ENCODE measurements at regions not wholly inside any gene's neighbourhood (a gene's known extent, or its start where the extent isn't known, plus 50 kb on each side); places are given as distances from the start of the nearest gene placed in this dataset.

DNA sequence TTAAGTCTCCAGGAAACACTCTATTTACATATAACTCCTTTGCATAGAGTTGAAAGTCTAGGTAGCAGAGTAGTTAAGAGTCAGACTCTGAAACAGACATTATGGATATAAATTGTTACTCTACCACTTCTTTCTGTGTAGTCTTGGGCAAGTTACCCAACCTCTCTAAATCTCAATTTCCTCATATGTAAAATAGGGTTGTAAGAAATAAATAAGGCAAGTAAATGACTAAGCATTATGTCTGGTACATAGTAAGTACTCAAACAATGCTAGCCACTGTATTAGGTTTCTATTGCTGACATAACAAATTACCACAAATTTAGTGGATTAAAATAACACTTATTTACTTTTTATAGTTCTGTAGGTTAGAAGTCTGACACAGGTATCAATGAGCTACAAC, 394.1 kb downstream of the PRDM5 start:
- Histone ChIP-seq H3K27ac (ENCODE audit: low read depth, low read length) (no peak overlapping the region), H3K27me3 (ENCODE audit: insufficient read depth, low read length) (no peaks in the 10 kb centered on the region), H3K36me3 (ENCODE audit: insufficient read depth, low read length) (no peaks in the 10 kb centered on the region), H3K79me2 (ENCODE audit: control insufficient read depth, insufficient read depth, low read length, unreplicated experiment) (no peaks in the 10 kb centered on the region), H2AFZ (ENCODE audit: low read length, unreplicated experiment) (no peak overlapping the region), H3K4me1 (ENCODE audit: control insufficient read depth, insufficient read depth, low read length, unreplicated experiment) (no peaks in the 10 kb centered on the region), H3K4me3 (ENCODE audit: low read depth, low read length) (no peak overlapping the region)

GRCh38 chr4:120526033-120526432, 396.5 kb downstream of the PRDM5 start:
- H3K27ac ChIP-seq (ENCODE audit: low read depth, low read length) = no peak overlapping the region
- no peak overlapping the region for H2AFZ ChIP-seq (ENCODE audit: low read length, unreplicated experiment)
- H3K4me3 ChIP-seq (ENCODE audit: low read depth, low read length) = no peak overlapping the region
- H3K79me2 ChIP-seq (ENCODE audit: control insufficient read depth, insufficient read depth, low read length, unreplicated experiment) = no peaks in the 10 kb centered on the region
- H3K36me3 ChIP-seq (ENCODE audit: insufficient read depth, low read length) = no peaks in the 10 kb centered on the region
- H3K4me1 ChIP-seq (ENCODE audit: control insufficient read depth, insufficient read depth, low read length, unreplicated experiment) = no peaks in the 10 kb centered on the region
- no peaks in the 10 kb centered on the region for H3K27me3 ChIP-seq (ENCODE audit: insufficient read depth, low read length)

- H2AFZ ChIP-seq (ENCODE audit: low read length, unreplicated experiment) = no peak overlapping the region
- no peak overlapping the region for H3K4me3 ChIP-seq (ENCODE audit: low read depth, low read length)
- no peaks in the 10 kb centered on the region for H3K79me2 ChIP-seq (ENCODE audit: control insufficient read depth, insufficient read depth, low read length, unreplicated experiment)
- no peaks in the 10 kb centered on the region for H3K27me3 ChIP-seq (ENCODE audit: insufficient read depth, low read length)
- H3K4me1 ChIP-seq (ENCODE audit: control insufficient read depth, insufficient read depth, low read length, unreplicated experiment) = no peaks in the 10 kb centered on the region
- H3K36me3 ChIP-seq (ENCODE audit: insufficient read depth, low read length) = no peaks in the 10 kb centered on the region
- H3K27ac ChIP-seq (ENCODE audit: low read depth, low read length) = no peak overlapping the region
Measured at GRCh38 chr4:120525106-120525505, 397.4 kb downstream of the PRDM5 start.

DNA sequence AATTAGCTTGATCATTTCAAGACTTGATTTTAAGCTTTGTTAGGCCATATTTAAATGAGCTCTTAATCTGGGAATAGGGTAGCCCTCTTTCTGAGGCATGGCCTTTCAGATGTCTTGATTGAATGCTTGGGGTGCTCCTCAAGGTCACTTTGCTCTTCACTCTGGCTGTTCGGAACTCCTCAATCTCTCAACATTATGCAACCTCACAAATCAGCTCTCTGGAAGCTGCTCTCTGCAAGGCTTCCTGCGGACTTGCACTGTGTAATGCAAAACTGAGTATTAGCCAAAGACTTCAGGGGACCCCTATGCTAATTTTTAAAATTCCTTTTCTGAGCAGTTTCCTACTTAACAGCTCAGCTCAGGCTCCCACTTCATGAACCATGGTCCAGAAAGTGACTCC, 398.3 kb downstream of the PRDM5 start:
- H3K27me3 ChIP-seq (ENCODE audit: insufficient read depth, low read length) = no peaks in the 10 kb centered on the region
- H3K36me3 ChIP-seq (ENCODE audit: insufficient read depth, low read length) = no peaks in the 10 kb centered on the region
- no peaks in the 10 kb centered on the region for H3K79me2 ChIP-seq (ENCODE audit: control insufficient read depth, insufficient read depth, low read length, unreplicated experiment)
- no peak overlapping the region for H3K4me3 ChIP-seq (ENCODE audit: low read depth, low read length)
- no peak overlapping the region for H3K27ac ChIP-seq (ENCODE audit: low read depth, low read length)
- H3K4me1 ChIP-seq (ENCODE audit: control insufficient read depth, insufficient read depth, low read length, unreplicated experiment) = no peaks in the 10 kb centered on the region
- H2AFZ ChIP-seq (ENCODE audit: low read length, unreplicated experiment) = no peak overlapping the region

DNA sequence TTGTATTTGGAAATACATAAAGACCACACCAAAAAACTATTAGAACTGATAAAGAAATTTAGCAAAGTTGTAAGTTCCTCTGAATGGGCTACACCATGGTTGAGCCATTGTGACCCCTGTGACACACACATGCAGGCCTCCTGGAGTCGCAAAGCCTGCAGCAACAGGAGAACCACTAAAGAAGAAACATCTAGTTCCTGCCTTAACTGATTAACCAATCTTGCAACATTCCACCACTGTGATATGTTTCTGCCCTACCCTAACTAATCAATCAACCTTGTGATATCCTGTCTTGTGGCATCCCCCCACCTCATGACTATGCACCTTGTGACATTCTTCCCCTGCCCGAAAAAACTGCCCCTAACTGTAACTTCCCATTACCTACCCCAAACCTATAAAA, 401.8 kb downstream of the PRDM5 start:
- Histone ChIP-seq H3K4me1 (ENCODE audit: control insufficient read depth, insufficient read depth, low read length, unreplicated experiment) (no peaks in the 10 kb centered on the region), H3K36me3 (ENCODE audit: insufficient read depth, low read length) (no peaks in the 10 kb centered on the region), H3K27ac (ENCODE audit: low read depth, low read length) (no peak overlapping the region), H3K4me3 (ENCODE audit: low read depth, low read length) (no peak overlapping the region), H3K27me3 (ENCODE audit: insufficient read depth, low read length) (no peaks in the 10 kb centered on the region), H2AFZ (ENCODE audit: low read length, unreplicated experiment) (no peak overlapping the region), H3K79me2 (ENCODE audit: control insufficient read depth, insufficient read depth, low read length, unreplicated experiment) (no peaks in the 10 kb centered on the region)

DNA sequence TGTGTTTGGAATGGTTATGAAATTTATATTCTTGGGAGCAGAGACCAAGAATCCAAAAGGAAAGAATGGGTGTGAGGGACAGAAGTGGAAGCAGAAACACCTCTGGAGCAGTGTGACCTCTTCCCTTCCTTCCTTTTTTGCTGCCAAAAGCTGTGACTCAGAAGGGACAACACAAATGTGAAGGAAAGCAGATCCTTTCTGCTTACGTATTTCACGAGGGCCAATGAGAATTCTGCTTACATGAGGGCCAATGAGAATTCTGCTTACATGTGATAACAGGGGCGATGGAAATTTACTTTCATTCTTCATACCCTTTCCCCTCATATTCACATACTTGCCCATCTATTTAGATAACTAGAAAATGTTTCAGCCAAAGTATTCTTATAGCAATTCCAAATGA, 404.6 kb downstream of the PRDM5 start:
- Histone ChIP-seq H3K27ac (ENCODE audit: low read depth, low read length) (peak overlapping the region; percentile 51), H2AFZ (ENCODE audit: low read length, unreplicated experiment) (peak overlapping the region; percentile 98), H3K4me3 (ENCODE audit: low read depth, low read length) (peak overlapping the region; percentile 68), H3K36me3 (ENCODE audit: insufficient read depth, low read length) (no peaks in the 10 kb centered on the region), H3K27me3 (ENCODE audit: insufficient read depth, low read length) (no peaks in the 10 kb centered on the region), H3K4me1 (ENCODE audit: control insufficient read depth, insufficient read depth, low read length, unreplicated experiment) (no peaks in the 10 kb centered on the region), H3K79me2 (ENCODE audit: control insufficient read depth, insufficient read depth, low read length, unreplicated experiment) (no peaks in the 10 kb centered on the region)

GRCh38 chr4:120509719-120510118, 412.8 kb downstream of the PRDM5 start:
- H3K27me3 ChIP-seq (ENCODE audit: insufficient read depth, low read length) = no peaks in the 10 kb centered on the region
- H3K36me3 ChIP-seq (ENCODE audit: insufficient read depth, low read length) = no peaks in the 10 kb centered on the region
- no peaks in the 10 kb centered on the region for H3K4me1 ChIP-seq (ENCODE audit: control insufficient read depth, insufficient read depth, low read length, unreplicated experiment)
- no peak overlapping the region for H3K4me3 ChIP-seq (ENCODE audit: low read depth, low read length)
- H3K27ac ChIP-seq (ENCODE audit: low read depth, low read length) = no peak overlapping the region
- no peaks in the 10 kb centered on the region for H3K79me2 ChIP-seq (ENCODE audit: control insufficient read depth, insufficient read depth, low read length, unreplicated experiment)
- H2AFZ ChIP-seq (ENCODE audit: low read length, unreplicated experiment) = no peak overlapping the region

DNA sequence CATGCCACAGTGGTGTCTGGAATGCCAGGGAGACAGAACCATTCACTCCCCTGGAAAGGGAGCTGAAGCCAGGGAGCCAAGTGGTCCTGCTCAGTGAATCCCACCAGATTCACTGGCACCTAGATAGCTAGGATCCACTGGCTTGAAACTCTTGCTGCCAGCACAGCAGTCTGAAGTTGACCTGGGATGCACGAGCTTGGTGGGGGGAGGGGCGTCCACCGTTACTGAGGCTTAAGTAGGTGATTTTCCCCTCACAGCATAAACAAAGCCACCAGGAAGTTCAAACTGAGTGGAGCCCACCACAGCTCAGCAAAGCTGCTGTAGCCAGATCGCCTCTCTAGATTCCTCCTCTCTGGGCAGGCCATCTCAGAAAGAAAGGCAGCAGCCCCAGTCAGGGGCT, 413.3 kb downstream of the PRDM5 start:
- Histone ChIP-seq H2AFZ (ENCODE audit: low read length, unreplicated experiment) (no peak overlapping the region), H3K27ac (ENCODE audit: low read depth, low read length) (no peak overlapping the region), H3K79me2 (ENCODE audit: control insufficient read depth, insufficient read depth, low read length, unreplicated experiment) (no peaks in the 10 kb centered on the region), H3K4me3 (ENCODE audit: low read depth, low read length) (no peak overlapping the region), H3K4me1 (ENCODE audit: control insufficient read depth, insufficient read depth, low read length, unreplicated experiment) (no peaks in the 10 kb centered on the region), H3K36me3 (ENCODE audit: insufficient read depth, low read length) (no peaks in the 10 kb centered on the region), H3K27me3 (ENCODE audit: insufficient read depth, low read length) (no peaks in the 10 kb centered on the region)

- Histone ChIP-seq H2AFZ (ENCODE audit: low read length, unreplicated experiment) (no peak overlapping the region), H3K4me1 (ENCODE audit: control insufficient read depth, insufficient read depth, low read length, unreplicated experiment) (no peaks in the 10 kb centered on the region), H3K27ac (ENCODE audit: low read depth, low read length) (no peak overlapping the region), H3K27me3 (ENCODE audit: insufficient read depth, low read length) (no peaks in the 10 kb centered on the region), H3K36me3 (ENCODE audit: insufficient read depth, low read length) (no peaks in the 10 kb centered on the region), H3K4me3 (ENCODE audit: low read depth, low read length) (no peak overlapping the region), H3K79me2 (ENCODE audit: control insufficient read depth, insufficient read depth, low read length, unreplicated experiment) (no peaks in the 10 kb centered on the region)
Measured at GRCh38 chr4:120508036-120508435, 414.5 kb downstream of the PRDM5 start.

GRCh38 chr4:120506536-120506935, 416.0 kb downstream of the PRDM5 start:
- Histone ChIP-seq H3K27me3 (ENCODE audit: insufficient read depth, low read length) (no peaks in the 10 kb centered on the region), H3K4me3 (ENCODE audit: low read depth, low read length) (no peak overlapping the region), H3K79me2 (ENCODE audit: control insufficient read depth, insufficient read depth, low read length, unreplicated experiment) (no peaks in the 10 kb centered on the region), H3K36me3 (ENCODE audit: insufficient read depth, low read length) (no peaks in the 10 kb centered on the region), H3K27ac (ENCODE audit: low read depth, low read length) (no peak overlapping the region), H3K4me1 (ENCODE audit: control insufficient read depth, insufficient read depth, low read length, unreplicated experiment) (no peaks in the 10 kb centered on the region), H2AFZ (ENCODE audit: low read length, unreplicated experiment) (no peak overlapping the region)

DNA sequence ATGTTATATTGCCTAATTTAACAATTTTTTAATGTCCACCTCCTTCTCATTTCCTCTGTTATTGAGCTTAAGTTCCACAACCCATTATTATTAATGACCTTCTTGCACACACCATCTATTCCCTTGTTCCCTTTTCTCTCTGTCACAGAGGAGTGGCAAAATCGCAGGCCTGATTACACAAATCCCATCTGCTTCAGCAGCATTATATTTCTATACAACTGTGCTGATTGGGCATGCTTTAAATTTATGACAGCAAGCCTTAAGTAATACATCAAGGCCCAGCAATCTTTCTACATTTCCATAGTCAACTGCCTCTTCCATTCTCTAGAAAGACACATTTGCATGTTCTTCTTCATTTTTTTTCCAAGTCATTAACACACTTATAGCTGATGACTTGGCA, 423.8 kb downstream of the PRDM5 start:
- H3K27me3 ChIP-seq (ENCODE audit: insufficient read depth, low read length) = no peaks in the 10 kb centered on the region
- H3K36me3 ChIP-seq (ENCODE audit: insufficient read depth, low read length) = no peaks in the 10 kb centered on the region
- no peaks in the 10 kb centered on the region for H3K4me1 ChIP-seq (ENCODE audit: control insufficient read depth, insufficient read depth, low read length, unreplicated experiment)
- H3K27ac ChIP-seq (ENCODE audit: low read depth, low read length) = no peak overlapping the region
- H2AFZ ChIP-seq (ENCODE audit: low read length, unreplicated experiment) = no peak overlapping the region
- H3K4me3 ChIP-seq (ENCODE audit: low read depth, low read length) = no peak overlapping the region
- no peaks in the 10 kb centered on the region for H3K79me2 ChIP-seq (ENCODE audit: control insufficient read depth, insufficient read depth, low read length, unreplicated experiment)

GRCh38 chr4:120491481-120491880, 424.8 kb upstream of the MAD2L1 start:
- Histone ChIP-seq H3K27ac (ENCODE audit: low read depth, low read length) (no peak overlapping the region), H2AFZ (ENCODE audit: low read length, unreplicated experiment) (no peak overlapping the region), H3K27me3 (ENCODE audit: insufficient read depth, low read length) (no peaks in the 10 kb centered on the region), H3K4me1 (ENCODE audit: control insufficient read depth, insufficient read depth, low read length, unreplicated experiment) (no peaks in the 10 kb centered on the region), H3K4me3 (ENCODE audit: low read depth, low read length) (no peak overlapping the region), H3K79me2 (ENCODE audit: control insufficient read depth, insufficient read depth, low read length, unreplicated experiment) (no peaks in the 10 kb centered on the region), H3K36me3 (ENCODE audit: insufficient read depth, low read length) (no peaks in the 10 kb centered on the region)
